GM12892 (cell line): ENCODE measurements at regions not wholly inside any gene's neighbourhood (a gene's known extent, or its start where the extent isn't known, plus 50 kb on each side); places are given as distances from the start of the nearest gene placed in this dataset.

Source experiments
- DNase-seq: peaks from one replicate; pipeline ENCODE4 v3.0.0; 2011; ENCODE audit not compliant: insufficient read length
- FAIRE-seq: peaks from 2 replicates; lab custom pipeline; 2011; peaks lifted over from hg19 to GRCh38; lab: Jason Lieb, UNC
- POLR2A ChIP-seq: IDR thresholded peaks from 2 replicates; pipeline ENCODE4 v1.6.1; 2011; ENCODE audit warnings: low read depth, low read length, control low read depth
- POLR2AphosphoS5 ChIP-seq: IDR thresholded peaks from 2 replicates; pipeline ENCODE4 v1.6.1; 2011; ENCODE audit warnings: low read depth, low read length, control low read depth
- TAF1 ChIP-seq: IDR thresholded peaks from 2 replicates; pipeline ENCODE4 v1.6.1; 2011; ENCODE audit warnings: low read depth, mild to moderate bottlenecking, control low read depth, low read length, borderline replicate concordance

GRCh38 chr21:27466140-27466539 lies 499.3 kb upstream of the ADAMTS5 start:
- no peak for DNase-seq
- TF ChIP-seq TAF1 (no peak), POLR2A (no peak), POLR2AphosphoS5 (no peak)
- no peak for FAIRE-seq

DNA sequence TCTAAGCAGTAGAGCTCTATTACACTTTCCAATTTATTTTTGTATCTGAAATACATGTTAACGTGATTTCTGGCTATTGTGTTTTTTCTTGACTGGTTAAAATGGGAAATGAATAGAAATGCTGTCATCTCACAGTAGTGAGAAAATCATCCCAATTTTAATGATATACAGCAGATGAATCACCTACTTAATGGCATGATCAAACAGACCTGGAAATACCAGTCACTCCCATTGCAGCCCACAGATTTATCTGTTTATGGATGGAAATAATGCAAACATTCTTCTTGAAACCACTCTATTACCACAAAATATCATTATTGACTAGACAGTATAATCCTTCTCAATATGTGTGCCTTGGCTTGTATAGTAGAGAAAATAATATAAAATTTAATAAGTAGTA lies 497.8 kb upstream of the ADAMTS5 start:
- no peak for DNase-seq
- TF ChIP-seq POLR2A = no peak
- no peak for TF ChIP-seq POLR2AphosphoS5
- TF ChIP-seq TAF1 = no peak

DNA sequence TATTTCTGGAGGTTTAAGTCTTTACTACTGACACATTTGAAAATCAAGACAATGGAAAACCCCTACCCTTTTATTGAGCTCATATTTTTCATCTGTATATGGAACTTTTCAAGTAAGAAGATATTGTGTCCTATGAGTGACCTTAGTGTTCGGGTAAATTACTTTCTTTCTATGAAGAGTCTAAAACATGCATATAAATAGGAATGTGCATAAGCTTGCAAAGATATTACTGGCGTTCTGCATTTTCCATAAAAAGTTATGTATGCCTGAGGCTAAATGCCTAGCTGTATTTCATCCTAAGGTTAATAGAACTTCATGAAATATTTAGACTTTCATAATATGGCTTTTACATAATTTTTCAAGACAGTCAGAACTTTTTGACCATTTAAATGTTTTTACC lies 495.8 kb upstream of the ADAMTS5 start:
- DNase-seq = no peak
- TF ChIP-seq POLR2AphosphoS5 (no peak), TAF1 (no peak), POLR2A (no peak)
- FAIRE-seq = no peak

More for the DNA sequence above, 497.8 kb upstream of the ADAMTS5 start:
- FAIRE-seq = no peak

- no peak for FAIRE-seq
- DNase-seq = no peak
Observed at GRCh38 chr21:27454234-27454633, 487.3 kb upstream of the ADAMTS5 start.

GRCh38 chr21:27451116-27451515 lies 484.2 kb upstream of the ADAMTS5 start:
- no peak for FAIRE-seq

More at GRCh38 chr21:27454234-27454633, 487.3 kb upstream of the ADAMTS5 start:
- TF ChIP-seq TAF1 (no peak), POLR2A (no peak), POLR2AphosphoS5 (no peak)

DNA sequence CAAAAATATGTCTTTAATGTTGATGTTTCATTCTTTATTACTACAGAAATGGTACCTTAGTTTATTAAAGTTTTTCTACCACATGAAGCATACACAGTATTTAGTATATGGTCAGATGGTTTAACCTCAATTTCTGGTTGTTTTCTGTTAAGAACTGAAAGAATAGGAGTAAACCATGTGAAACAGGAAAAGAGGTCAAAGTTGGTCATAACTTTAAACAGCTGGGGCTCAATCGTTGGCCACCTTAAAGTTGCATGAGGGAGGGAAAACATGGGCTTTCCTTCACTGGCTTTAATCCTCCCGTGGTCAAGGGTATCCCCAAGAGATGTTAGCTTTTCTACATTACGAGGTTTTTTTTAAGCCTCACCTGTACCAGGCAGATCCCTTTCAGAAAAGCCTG lies 483.3 kb upstream of the ADAMTS5 start:
- FAIRE-seq = no peak
- no peak for DNase-seq

More at GRCh38 chr21:27451116-27451515, 484.2 kb upstream of the ADAMTS5 start:
- DNase-seq = no peak
- TF ChIP-seq POLR2AphosphoS5 (no peak), POLR2A (no peak), TAF1 (no peak)

GRCh38 chr21:27448960-27449359 lies 482.1 kb upstream of the ADAMTS5 start:
- FAIRE-seq = no peak

More for the DNA sequence above, 483.3 kb upstream of the ADAMTS5 start:
- no peak for TF ChIP-seq TAF1
- no peak for TF ChIP-seq POLR2A
- no peak for TF ChIP-seq POLR2AphosphoS5

DNA sequence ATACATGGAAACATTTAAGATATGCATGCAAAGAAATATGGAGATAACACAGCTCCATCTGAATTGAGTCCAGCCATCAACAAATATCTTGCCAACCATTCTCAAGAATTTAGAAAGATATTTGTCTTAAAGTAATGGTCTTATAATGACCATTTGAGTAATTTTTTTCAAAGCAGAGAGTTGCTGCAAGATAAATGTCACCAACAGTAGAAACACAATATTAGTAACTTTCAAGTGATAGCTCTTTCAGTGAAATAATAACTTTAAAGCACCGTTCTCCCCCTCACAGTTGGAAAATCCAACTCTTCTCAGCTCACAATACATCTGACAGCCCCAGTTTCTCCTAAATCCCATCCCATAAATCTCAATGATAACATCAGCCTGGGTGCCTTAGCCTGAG lies 481.0 kb upstream of the ADAMTS5 start:
- TF ChIP-seq POLR2AphosphoS5 (no peak), POLR2A (no peak), TAF1 (no peak)
- FAIRE-seq (no peak), DNase-seq (no peak)

More at GRCh38 chr21:27448960-27449359, 482.1 kb upstream of the ADAMTS5 start:
- TF ChIP-seq TAF1 = no peak
- no peak for TF ChIP-seq POLR2AphosphoS5
- TF ChIP-seq POLR2A = no peak
- no peak for DNase-seq

GRCh38 chr21:27429710-27430341 lies 462.9 kb upstream of the ADAMTS5 start:
- no peak for FAIRE-seq

DNA sequence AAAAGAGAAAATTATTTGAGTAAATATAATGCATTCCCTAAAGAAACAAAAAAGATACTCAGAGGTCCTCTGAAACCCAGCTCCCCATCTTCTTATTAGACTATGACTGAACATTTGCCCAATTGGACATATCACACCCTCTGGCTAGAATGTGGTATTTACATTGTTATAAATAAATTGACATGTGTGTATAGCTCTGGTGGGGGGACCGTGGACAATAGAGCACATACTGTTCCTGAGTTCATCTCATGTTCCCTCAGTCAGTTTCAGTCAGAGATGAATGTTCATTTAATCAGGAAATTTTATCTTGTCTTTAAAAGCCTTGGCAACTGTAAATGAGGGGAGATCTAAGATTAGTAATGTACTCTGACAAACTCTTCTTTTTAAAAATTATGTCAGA lies 459.3 kb upstream of the ADAMTS5 start:
- FAIRE-seq = no peak
- TF ChIP-seq TAF1 (no peak), POLR2A (no peak), POLR2AphosphoS5 (no peak)
- no peak for DNase-seq

More at GRCh38 chr21:27429710-27430341, 462.9 kb upstream of the ADAMTS5 start:
- no peak for DNase-seq
- TF ChIP-seq POLR2A (no peak), POLR2AphosphoS5 (no peak), TAF1 (no peak)

GRCh38 chr21:27425574-27425973 lies 458.7 kb upstream of the ADAMTS5 start:
- FAIRE-seq (no peak), DNase-seq (no peak)
- TF ChIP-seq POLR2A (no peak), POLR2AphosphoS5 (no peak), TAF1 (no peak)

- no peak for DNase-seq
- FAIRE-seq = no peak
- TF ChIP-seq POLR2A (no peak), POLR2AphosphoS5 (no peak), TAF1 (no peak)
Observed at GRCh38 chr21:27425172-27425571, 458.3 kb upstream of the ADAMTS5 start.

DNA sequence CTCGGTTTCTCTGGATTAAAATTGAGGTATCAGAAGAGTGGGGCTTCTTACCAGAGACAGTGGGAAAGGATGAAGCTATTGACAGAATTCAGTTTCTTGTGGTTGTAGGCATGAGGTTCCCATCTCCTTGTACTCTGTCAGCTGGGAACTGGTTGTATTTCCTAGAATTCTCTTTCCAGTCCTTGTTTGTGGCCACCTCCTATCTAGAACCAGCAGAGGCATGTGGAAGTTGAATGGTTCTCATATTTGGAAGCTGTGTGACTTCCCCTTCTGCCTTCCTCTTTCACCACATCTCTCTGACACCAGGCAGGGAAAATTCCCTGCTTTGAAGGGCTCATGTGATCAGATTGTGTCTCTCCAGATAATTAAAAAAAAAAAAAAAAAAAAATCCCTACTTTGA lies 457.7 kb upstream of the ADAMTS5 start:
- FAIRE-seq = no peak
- no peak for DNase-seq

More for the DNA sequence above, 457.7 kb upstream of the ADAMTS5 start:
- no peak for TF ChIP-seq TAF1
- TF ChIP-seq POLR2AphosphoS5 = no peak
- no peak for TF ChIP-seq POLR2A
